CD4-positive, CD25-positive, alpha-beta regulatory T cell (primary cell): ENCODE measurements at regions not wholly inside any gene's neighbourhood (a gene's known extent, or its start where the extent isn't known, plus 50 kb on each side); places are given as distances from the start of the nearest gene placed in this dataset.

Source experiments
- ATAC-seq, 2 donors: fragments of 150-1000 bp; cut with Tn5 transposase; one replicate each; pipeline ENCODE4 v1.10.0; 2021; ENCODE audit warnings: low read depth in 2 of 2, moderate number of reproducible peaks in 2 of 2, moderate library complexity in 1 of 2
- DNase-seq, 3 donors: peaks; one replicate each; pipeline versions ENCODE4 v3.0.0 to v3.0.0-alpha.2; 2012 to 2022; ENCODE audit warnings: mixed read lengths in 1 of 3
- H3K27ac ChIP-seq: one replicate; pipeline ENCODE4 v1.7.0; 2013; ENCODE audit warnings: mild to moderate bottlenecking, low read length; ENCODE audit not compliant: insufficient read depth, poor library complexity, severe bottlenecking
- H3K27me3 ChIP-seq: one replicate; pipeline ENCODE4 v1.7.0; 2013; ENCODE audit warnings: low read length; ENCODE audit not compliant: control insufficient read depth, insufficient read depth
- H3K36me3 ChIP-seq: one replicate; pipeline ENCODE4 v1.7.0; 2013; ENCODE audit warnings: mild to moderate bottlenecking, low read length, moderate library complexity; ENCODE audit not compliant: control insufficient read depth, insufficient read depth
- H3K4me1 ChIP-seq: 2 replicates; pipeline ENCODE4 v1.7.0; 2013; ENCODE audit warnings: mild to moderate bottlenecking, low read length; ENCODE audit not compliant: insufficient read depth, control insufficient read depth, poor library complexity, severe bottlenecking
- H3K4me3 ChIP-seq: one replicate; pipeline ENCODE4 v1.7.0; 2013; ENCODE audit warnings: low read depth, mild to moderate bottlenecking, low read length, moderate library complexity
- H3K9me3 ChIP-seq, 2 experiments: 1 replicate in 1 of 2; 2 replicates in 1 of 2; pipeline ENCODE4 v1.7.0; 2013; ENCODE audit warnings: low read length in 2 of 2, mild to moderate bottlenecking in 1 of 2, moderate library complexity in 1 of 2; ENCODE audit not compliant: control insufficient read depth in 2 of 2
- H3K27ac Mint-ChIP-seq, 3 donors: one replicate each; pipeline ENCODE4 v1.8.0; 2020 to 2022; ENCODE audit warnings: mild to moderate bottlenecking in 3 of 3, mixed read lengths in 3 of 3, moderate library complexity in 2 of 3
- H3K27me3 Mint-ChIP-seq: one replicate; pipeline ENCODE4 v1.8.0; 2022; ENCODE audit warnings: mild to moderate bottlenecking, mixed read lengths
- H3K36me3 Mint-ChIP-seq: one replicate; pipeline ENCODE4 v1.8.0; 2020; ENCODE audit warnings: mixed read lengths
- H3K4me1 Mint-ChIP-seq, 4 donors: one replicate each; pipeline ENCODE4 v1.8.0; 2020 to 2022; ENCODE audit warnings: mixed read lengths in 4 of 4, mild to moderate bottlenecking in 1 of 4
- H3K4me3 Mint-ChIP-seq, 4 donors: one replicate each; pipeline ENCODE4 v1.8.0; 2020 to 2022; ENCODE audit warnings: mild to moderate bottlenecking in 4 of 4, mixed read lengths in 4 of 4, moderate library complexity in 3 of 4
- H3K9me3 Mint-ChIP-seq, 7 donors: one replicate each; pipeline ENCODE4 v1.8.0; 2020 to 2022; ENCODE audit warnings: mixed read lengths in 7 of 7, mild to moderate bottlenecking in 3 of 7, moderate library complexity in 2 of 7

GRCh38 chr15:69780981-69781380, 316.7 kb downstream of the TLE3 start:
- ATAC-seq (no peak), DNase-seq (no peak)
- Mint-ChIP-seq H3K4me3 (no peak overlapping the region), H3K36me3 (no peaks in the 10 kb centered on the region), H3K27ac (no peak overlapping the region), H3K9me3 (peaks cover 0 to 9% (median 4%) of the 10 kb centered on the region in 7 donors), H3K4me1 (peaks cover 3 to 19% (median 10%) of the 10 kb centered on the region in 4 donors), H3K27me3 (peaks cover 78% of the 10 kb centered on the region)
- Histone ChIP-seq H3K4me3 (no peak overlapping the region), H3K27me3 (peaks cover 17% of the 10 kb centered on the region), H3K36me3 (no peaks in the 10 kb centered on the region), H3K27ac (no peak overlapping the region), H3K4me1 (no peaks in the 10 kb centered on the region), H3K9me3 (no peaks in the 10 kb centered on the region)

- Mint-ChIP-seq H3K27me3 (peaks cover 76% of the 10 kb centered on the region), H3K4me1 (peaks cover 3 to 19% (median 10%) of the 10 kb centered on the region in 4 donors), H3K36me3 (no peaks in the 10 kb centered on the region), H3K4me3 (peak overlapping the region in 1 of 4 donors; percentile 32), H3K9me3 (peaks cover 0 to 5% (median 4%) of the 10 kb centered on the region in 7 donors), H3K27ac (no peak overlapping the region)
- Histone ChIP-seq H3K27me3 (peaks cover 17% of the 10 kb centered on the region), H3K36me3 (no peaks in the 10 kb centered on the region), H3K4me1 (no peaks in the 10 kb centered on the region), H3K9me3 (no peaks in the 10 kb centered on the region), H3K4me3 (no peak overlapping the region), H3K27ac (no peak overlapping the region)
- DNase-seq (no peak), ATAC-seq (no peak)
Measured at GRCh38 chr15:69781411-69782125, 316.1 kb downstream of the TLE3 start.

DNA sequence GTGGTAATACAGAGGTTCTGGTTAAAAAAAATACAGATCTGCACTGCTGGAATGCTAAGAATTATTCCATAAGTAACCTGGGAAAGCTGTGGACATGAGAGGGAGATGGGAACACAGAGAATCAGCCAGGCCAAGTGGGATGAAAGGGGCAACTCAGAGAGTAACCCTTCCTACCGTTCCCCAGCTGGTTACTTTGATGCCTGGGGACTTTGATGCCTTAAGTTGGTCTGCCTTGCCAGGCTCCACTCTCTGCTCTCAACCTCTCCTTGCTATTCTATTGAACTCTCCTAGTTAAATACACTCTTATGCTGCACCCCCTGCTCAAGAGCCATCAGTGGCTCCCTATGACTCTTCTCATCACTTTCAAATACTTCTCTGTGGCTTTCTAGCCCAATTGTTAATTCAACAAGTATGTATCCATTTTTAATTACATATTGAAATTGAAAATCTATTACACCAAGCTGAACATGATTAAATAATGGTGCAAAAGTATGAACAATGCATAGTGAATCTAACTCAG, 315.5 kb downstream of the TLE3 start:
- Histone ChIP-seq H3K27ac (no peak overlapping the region), H3K4me3 (no peak overlapping the region), H3K27me3 (peaks cover 18% of the 10 kb centered on the region), H3K36me3 (no peaks in the 10 kb centered on the region), H3K4me1 (no peaks in the 10 kb centered on the region), H3K9me3 (no peaks in the 10 kb centered on the region)
- Mint-ChIP-seq H3K4me1 (peaks cover 3 to 19% (median 10%) of the 10 kb centered on the region in 4 donors), H3K9me3 (peaks cover 0 to 5% (median 4%) of the 10 kb centered on the region in 7 donors), H3K27ac (no peak overlapping the region), H3K27me3 (peaks cover 70% of the 10 kb centered on the region), H3K4me3 (peak overlapping the region in 1 of 4 donors; percentile 32), H3K36me3 (no peaks in the 10 kb centered on the region)
- ATAC-seq: no peak
- no peak for DNase-seq

- DNase-seq: peak in 1 of 3 donors; percentile 10
- no peak overlapping the region for H3K27ac Mint-ChIP-seq
- no peak overlapping the region for H3K4me3 Mint-ChIP-seq
Measured at GRCh38 chr15:69782809-69783208, 314.9 kb downstream of the TLE3 start.

GRCh38 chr15:69783211-69783610, 314.5 kb downstream of the TLE3 start:
- H3K36me3 ChIP-seq: no peaks in the 10 kb centered on the region
- no peaks in the 10 kb centered on the region for H3K9me3 ChIP-seq
- no peak overlapping the region for H3K4me3 Mint-ChIP-seq
- no peak for DNase-seq
- H3K36me3 Mint-ChIP-seq: no peaks in the 10 kb centered on the region
- H3K4me1 Mint-ChIP-seq: peaks cover 3 to 19% (median 10%) of the 10 kb centered on the region in 4 donors
- no peaks in the 10 kb centered on the region for H3K4me1 ChIP-seq
- no peak overlapping the region for H3K4me3 ChIP-seq
- no peak overlapping the region for H3K27ac ChIP-seq
- H3K27ac Mint-ChIP-seq: no peak overlapping the region
- peaks cover 60% of the 10 kb centered on the region for H3K27me3 Mint-ChIP-seq
- ATAC-seq: no peak
- H3K9me3 Mint-ChIP-seq: peaks cover 0 to 2% (median 0%) of the 10 kb centered on the region in 7 donors
- peaks cover 14% of the 10 kb centered on the region for H3K27me3 ChIP-seq

More at GRCh38 chr15:69782809-69783208, 314.9 kb downstream of the TLE3 start:
- H3K27ac ChIP-seq: no peak overlapping the region
- no peak overlapping the region for H3K4me3 ChIP-seq
- ATAC-seq: peak in 1 of 2 donors; percentile 68
- peaks cover 64% of the 10 kb centered on the region for H3K27me3 Mint-ChIP-seq
- H3K9me3 ChIP-seq: no peaks in the 10 kb centered on the region
- H3K36me3 ChIP-seq: no peaks in the 10 kb centered on the region
- peaks cover 3 to 19% (median 10%) of the 10 kb centered on the region in 4 donors for H3K4me1 Mint-ChIP-seq
- no peaks in the 10 kb centered on the region for H3K4me1 ChIP-seq
- peaks cover 14% of the 10 kb centered on the region for H3K27me3 ChIP-seq
- H3K36me3 Mint-ChIP-seq: no peaks in the 10 kb centered on the region
- peaks cover 0 to 3% (median 0%) of the 10 kb centered on the region in 7 donors for H3K9me3 Mint-ChIP-seq

GRCh38 chr15:69784798-69785566, 312.7 kb downstream of the TLE3 start:
- H3K4me3 ChIP-seq: no peak overlapping the region
- peak overlapping the region in 1 of 4 donors; percentile 22 for H3K4me3 Mint-ChIP-seq
- H3K4me1 Mint-ChIP-seq: peaks cover 3 to 19% (median 10%) of the 10 kb centered on the region in 4 donors
- no peaks in the 10 kb centered on the region for H3K9me3 ChIP-seq
- peaks cover 50% of the 10 kb centered on the region for H3K27me3 Mint-ChIP-seq
- no peak overlapping the region for H3K27ac ChIP-seq
- no peaks in the 10 kb centered on the region for H3K36me3 ChIP-seq
- H3K4me1 ChIP-seq: no peaks in the 10 kb centered on the region
- ATAC-seq (no peak), DNase-seq (no peak)
- H3K27me3 ChIP-seq: peaks cover 12% of the 10 kb centered on the region
- no peaks in the 10 kb centered on the region for H3K9me3 Mint-ChIP-seq
- no peaks in the 10 kb centered on the region for H3K36me3 Mint-ChIP-seq
- no peak overlapping the region for H3K27ac Mint-ChIP-seq

- H3K36me3 Mint-ChIP-seq: no peaks in the 10 kb centered on the region
- DNase-seq (no peak), ATAC-seq (no peak)
- Histone ChIP-seq H3K4me3 (no peak overlapping the region), H3K27ac (no peak overlapping the region), H3K4me1 (no peaks in the 10 kb centered on the region), H3K36me3 (no peaks in the 10 kb centered on the region), H3K9me3 (peaks cover 3 to 4% of the 10 kb centered on the region in 2 experiments), H3K27me3 (peaks cover 12% of the 10 kb centered on the region)
- peaks cover 3 to 19% (median 10%) of the 10 kb centered on the region in 4 donors for H3K4me1 Mint-ChIP-seq
- H3K9me3 Mint-ChIP-seq: peaks cover 0 to 5% (median 0%) of the 10 kb centered on the region in 7 donors
- H3K27ac Mint-ChIP-seq: no peak overlapping the region
- H3K27me3 Mint-ChIP-seq: peaks cover 40% of the 10 kb centered on the region
- H3K4me3 Mint-ChIP-seq: no peak overlapping the region
Measured at GRCh38 chr15:69786136-69786701, 311.5 kb downstream of the TLE3 start.
